Spleen (tissue), 7 donors: ENCODE measurements at regions not wholly inside any gene's neighbourhood (a gene's known extent, or its start where the extent isn't known, plus 50 kb on each side); places are given as distances from the start of the nearest gene placed in this dataset.

ENCODE experiments used
- CTCF ChIP-seq, 11 experiments: fragments of 200-600 bp in 7 of 11; fragments of 450-650 bp in 4 of 11; sonication (generic) in 4 of 11; IDR thresholded peaks in 8 of 11; conservative IDR thresholded peaks in 3 of 11; 1 replicate in 7 of 11; 2 replicates in 4 of 11; pipeline versions ENCODE4 v1.4.0 to v1.8.0; 2016 to 2021; ENCODE audit warnings: antibody characterized with exemption in 11 of 11, inconsistent platforms in 4 of 11, mild to moderate bottlenecking in 1 of 11
- POLR2A ChIP-seq, 3 donors: fragments of 450-650 bp; IDR thresholded peaks; one replicate each; pipeline ENCODE4 v1.5.1; 2017; ENCODE audit warnings: antibody characterized with exemption in 3 of 3, mild to moderate bottlenecking in 1 of 3
- POLR2AphosphoS5 ChIP-seq, 3 donors: sonication (generic); formaldehyde crosslinking; IDR thresholded peaks; one replicate each; pipeline ENCODE4 v1.5.1; 2017; ENCODE audit warnings: antibody characterized with exemption in 3 of 3
- donor health status: DM: no; HTN: no; CAD: no; lungs with moderate emphysema.
- donor health status: DM: no; HTN: no; CAD: no.
- donor health status: DM: no; HTN: no; CAD: no.

- TF ChIP-seq CTCF (IDR thresholded peaks at IDR 0.05 in 8 of 11, conservative IDR thresholded peaks at IDR 0.05 in 3 of 11): no peak
- no peak for TF ChIP-seq POLR2AphosphoS5 (IDR thresholded peaks at IDR 0.05)
- TF ChIP-seq POLR2A (IDR thresholded peaks at IDR 0.05): no peak
Observed at GRCh38 chr18:7466190-7466589, 100.9 kb upstream of the PTPRM start.
